Right lobe of liver (tissue), 4 donors: ENCODE measurements at regions not wholly inside any gene's neighbourhood (a gene's known extent, or its start where the extent isn't known, plus 50 kb on each side); places are given as distances from the start of the nearest gene placed in this dataset.

ENCODE experiments used
- POLR2A ChIP-seq: fragments of 450-650 bp; IDR thresholded peaks from one replicate; pipeline ENCODE4 v1.6.1; 2017; ENCODE audit warnings: antibody characterized with exemption, mild to moderate bottlenecking
- TF ChIP-seq, protein P1 (sequence below), 4 donors: fragments of 200-600 bp in 3 of 4; fragments of 450-650 bp in 1 of 4; IDR thresholded peaks; one replicate each; pipeline versions ENCODE4 v1.5.1 to v1.8.0; 2016 to 2022; ENCODE audit warnings: antibody characterized with exemption in 4 of 4, mild to moderate bottlenecking in 2 of 4
- donor health status: DM: no; HTN: no; CAD: no.
- donor health status: DM: no; HTN: no; CAD: no.
- donor health status: DM: no; HTN: yes; CAD: no.

- TF ChIP-seq, protein P1, sequence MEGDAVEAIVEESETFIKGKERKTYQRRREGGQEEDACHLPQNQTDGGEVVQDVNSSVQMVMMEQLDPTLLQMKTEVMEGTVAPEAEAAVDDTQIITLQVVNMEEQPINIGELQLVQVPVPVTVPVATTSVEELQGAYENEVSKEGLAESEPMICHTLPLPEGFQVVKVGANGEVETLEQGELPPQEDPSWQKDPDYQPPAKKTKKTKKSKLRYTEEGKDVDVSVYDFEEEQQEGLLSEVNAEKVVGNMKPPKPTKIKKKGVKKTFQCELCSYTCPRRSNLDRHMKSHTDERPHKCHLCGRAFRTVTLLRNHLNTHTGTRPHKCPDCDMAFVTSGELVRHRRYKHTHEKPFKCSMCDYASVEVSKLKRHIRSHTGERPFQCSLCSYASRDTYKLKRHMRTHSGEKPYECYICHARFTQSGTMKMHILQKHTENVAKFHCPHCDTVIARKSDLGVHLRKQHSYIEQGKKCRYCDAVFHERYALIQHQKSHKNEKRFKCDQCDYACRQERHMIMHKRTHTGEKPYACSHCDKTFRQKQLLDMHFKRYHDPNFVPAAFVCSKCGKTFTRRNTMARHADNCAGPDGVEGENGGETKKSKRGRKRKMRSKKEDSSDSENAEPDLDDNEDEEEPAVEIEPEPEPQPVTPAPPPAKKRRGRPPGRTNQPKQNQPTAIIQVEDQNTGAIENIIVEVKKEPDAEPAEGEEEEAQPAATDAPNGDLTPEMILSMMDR (IDR thresholded peaks at IDR 0.05) = no peak
- TF ChIP-seq POLR2A = no peak
These were observed 250.8 kb downstream of the ENC1 start for GRCh38 chr5:74389531-74390305.
